VCaP (cell line): ENCODE measurements at regions not wholly inside any gene's neighbourhood (a gene's known extent, or its start where the extent isn't known, plus 50 kb on each side); places are given as distances from the start of the nearest gene placed in this dataset.
A peak's percentile ranks its signal among the peaks of the same experiment; 100 is the strongest.

Experiments
- H3K27ac ChIP-seq: fragments of 450-650 bp; 2 replicates; pipeline ENCODE4 v1.5.1; 2017
- TF ChIP-seq, protein P1 (sequence below): fragments of 450-650 bp; conservative IDR thresholded peaks from 2 replicates; pipeline ENCODE4 v1.5.1; 2017; ENCODE audit warnings: mild to moderate bottlenecking, moderate library complexity

DNA sequence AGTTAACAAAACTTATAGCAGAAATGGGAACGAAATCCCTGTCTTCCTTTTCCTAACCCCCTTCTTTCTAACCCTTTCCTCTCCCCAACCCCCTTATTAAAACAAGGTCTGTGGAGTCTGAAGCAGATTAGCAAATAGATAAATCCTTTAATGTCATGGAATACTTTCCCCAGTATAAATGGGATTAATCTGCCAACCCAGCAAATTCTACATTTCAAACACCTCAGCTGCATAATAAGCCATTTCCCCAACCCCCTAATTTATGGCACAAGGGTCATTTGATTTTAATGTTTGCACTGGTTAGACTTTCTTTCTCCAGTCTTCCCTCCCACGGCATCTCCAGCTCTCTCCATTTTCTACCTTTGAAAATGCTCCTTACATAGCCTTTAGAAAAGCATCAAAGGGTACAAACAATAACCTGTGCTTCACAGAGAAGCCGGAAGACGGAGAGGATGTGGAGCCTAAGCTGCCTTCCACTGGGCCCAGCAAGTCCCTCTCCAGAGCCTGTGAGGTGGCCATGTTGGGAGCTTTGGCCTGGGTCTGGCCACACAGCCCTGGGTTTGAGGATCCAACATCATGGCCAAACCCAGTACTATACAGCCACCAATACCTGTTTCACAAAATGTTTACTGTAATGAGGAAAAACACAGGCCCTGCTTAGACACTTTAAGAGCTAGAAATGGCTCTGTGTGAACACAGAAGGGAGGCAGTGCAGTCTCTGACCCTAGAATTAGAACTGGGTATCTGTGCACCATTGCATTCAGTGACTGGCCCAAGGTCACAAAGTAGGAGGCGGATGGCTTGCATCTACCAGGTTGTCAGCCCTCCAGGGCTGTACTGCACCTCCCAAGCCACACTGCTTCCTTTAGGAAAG is 56.9 kb upstream of the SPRY1 start:
- no peak overlapping the region for H3K27ac ChIP-seq
- TF ChIP-seq, protein P1, sequence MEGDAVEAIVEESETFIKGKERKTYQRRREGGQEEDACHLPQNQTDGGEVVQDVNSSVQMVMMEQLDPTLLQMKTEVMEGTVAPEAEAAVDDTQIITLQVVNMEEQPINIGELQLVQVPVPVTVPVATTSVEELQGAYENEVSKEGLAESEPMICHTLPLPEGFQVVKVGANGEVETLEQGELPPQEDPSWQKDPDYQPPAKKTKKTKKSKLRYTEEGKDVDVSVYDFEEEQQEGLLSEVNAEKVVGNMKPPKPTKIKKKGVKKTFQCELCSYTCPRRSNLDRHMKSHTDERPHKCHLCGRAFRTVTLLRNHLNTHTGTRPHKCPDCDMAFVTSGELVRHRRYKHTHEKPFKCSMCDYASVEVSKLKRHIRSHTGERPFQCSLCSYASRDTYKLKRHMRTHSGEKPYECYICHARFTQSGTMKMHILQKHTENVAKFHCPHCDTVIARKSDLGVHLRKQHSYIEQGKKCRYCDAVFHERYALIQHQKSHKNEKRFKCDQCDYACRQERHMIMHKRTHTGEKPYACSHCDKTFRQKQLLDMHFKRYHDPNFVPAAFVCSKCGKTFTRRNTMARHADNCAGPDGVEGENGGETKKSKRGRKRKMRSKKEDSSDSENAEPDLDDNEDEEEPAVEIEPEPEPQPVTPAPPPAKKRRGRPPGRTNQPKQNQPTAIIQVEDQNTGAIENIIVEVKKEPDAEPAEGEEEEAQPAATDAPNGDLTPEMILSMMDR = no peak

DNA sequence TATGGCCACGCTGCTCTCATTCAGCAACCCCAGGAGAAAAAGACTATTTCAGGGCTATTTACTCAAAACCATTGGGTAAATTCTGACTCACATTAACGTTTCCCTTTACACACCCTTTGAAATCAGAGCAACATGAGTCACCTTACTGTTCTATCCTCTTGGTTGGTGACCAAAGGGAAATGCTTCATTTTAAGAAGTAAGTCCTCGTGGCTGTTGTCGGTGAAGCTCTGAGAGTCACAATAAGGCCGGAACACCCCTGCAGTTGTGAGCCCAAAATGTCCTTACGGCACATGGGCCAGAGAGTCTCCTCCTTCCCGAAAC is 56.3 kb upstream of the SPRY1 start:
- TF ChIP-seq, protein P1 = no peak
- H3K27ac ChIP-seq = no peak overlapping the region

DNA sequence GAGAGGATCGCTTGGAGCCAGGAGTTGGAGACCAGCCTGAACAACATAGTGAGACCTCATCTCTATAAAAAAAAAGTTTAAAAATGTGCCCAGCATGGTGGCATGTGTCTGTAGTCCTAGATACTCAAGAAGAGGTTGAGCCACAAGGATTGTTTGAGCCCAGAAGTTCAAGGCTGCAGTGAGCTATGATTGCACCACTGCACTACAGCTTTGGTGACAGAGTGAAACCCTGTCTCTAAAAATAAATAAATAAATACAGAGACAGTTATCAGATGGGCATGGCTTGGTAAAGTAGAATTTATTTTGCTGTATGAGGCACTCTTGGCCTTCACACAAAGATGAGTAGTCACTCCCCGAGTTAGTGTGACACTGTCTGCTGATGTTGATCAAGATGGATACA is 54.1 kb upstream of the SPRY1 start:
- TF ChIP-seq, protein P1 = no peak
- no peak overlapping the region for H3K27ac ChIP-seq

DNA sequence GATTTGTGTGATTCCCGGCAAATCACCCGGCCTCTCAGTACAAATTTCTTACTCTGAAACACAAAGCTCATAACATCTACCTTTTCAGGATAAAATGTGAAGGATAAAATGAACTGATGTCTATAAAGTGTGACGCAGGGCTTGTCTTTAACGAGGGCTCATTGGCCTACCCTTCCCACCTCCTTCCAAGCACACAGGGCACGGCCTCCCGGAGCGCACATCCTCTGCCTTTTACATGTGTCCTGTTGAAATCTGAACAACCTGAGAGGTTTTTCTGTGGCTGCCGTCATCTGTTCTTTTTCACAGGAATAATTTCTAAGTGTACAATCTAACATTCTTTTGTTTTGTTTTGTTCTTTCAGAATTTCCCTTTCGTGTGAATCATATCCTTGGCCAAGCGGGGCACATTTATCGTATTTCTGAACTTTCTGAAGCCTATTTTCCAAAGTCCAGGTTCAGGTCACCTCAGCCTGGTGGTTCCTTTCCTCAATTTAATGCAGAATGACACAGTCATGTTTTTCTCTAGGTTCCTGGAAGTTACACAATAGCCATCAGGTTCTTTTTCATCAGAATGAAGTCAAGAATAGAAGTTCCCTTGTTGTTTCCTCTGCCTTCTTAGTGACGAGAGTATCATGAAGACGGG is 53.1 kb upstream of the SPRY1 start:
- TF ChIP-seq, protein P1 = no peak
- H3K27ac ChIP-seq = no peak overlapping the region

DNA sequence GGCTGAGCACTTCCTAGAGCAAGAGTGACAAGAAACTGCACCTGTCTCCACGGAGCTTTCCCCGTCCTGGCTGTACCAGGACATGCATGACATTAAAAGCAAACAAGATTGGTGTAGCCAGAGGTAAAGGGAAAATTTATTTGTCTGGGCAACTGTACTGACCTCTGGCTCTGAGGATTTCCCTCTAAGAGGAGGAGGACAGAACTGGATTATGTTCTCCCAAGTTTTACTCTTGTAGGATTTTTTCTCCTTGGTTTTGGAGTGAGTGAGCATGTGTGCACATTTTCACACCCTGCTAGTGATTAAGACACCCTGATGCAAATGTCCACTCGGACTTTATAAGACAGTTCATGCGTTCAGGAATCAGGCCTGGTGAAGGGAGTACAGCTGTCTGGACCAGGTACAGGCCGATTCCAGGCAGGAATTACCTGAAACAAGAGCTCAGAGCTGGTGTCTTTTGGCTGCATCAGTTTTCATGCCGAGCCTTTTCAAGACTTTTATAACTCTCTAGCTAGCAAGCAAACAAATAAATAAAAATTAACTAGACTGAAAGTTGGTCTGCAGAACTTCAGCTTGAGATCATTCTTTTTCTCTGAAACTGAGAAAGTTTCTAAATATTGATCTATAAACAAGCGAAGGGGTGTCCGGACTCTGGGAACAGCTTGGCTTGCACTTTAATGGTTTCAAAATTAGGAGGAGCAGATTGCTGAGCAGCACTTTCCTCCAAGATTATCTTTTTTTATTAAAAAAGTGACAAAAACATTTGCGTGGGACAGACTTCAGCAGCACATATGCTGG is 51.3 kb upstream of the SPRY1 start:
- TF ChIP-seq, protein P1 = no peak
- H3K27ac ChIP-seq = peak overlapping the region; percentile 48

DNA sequence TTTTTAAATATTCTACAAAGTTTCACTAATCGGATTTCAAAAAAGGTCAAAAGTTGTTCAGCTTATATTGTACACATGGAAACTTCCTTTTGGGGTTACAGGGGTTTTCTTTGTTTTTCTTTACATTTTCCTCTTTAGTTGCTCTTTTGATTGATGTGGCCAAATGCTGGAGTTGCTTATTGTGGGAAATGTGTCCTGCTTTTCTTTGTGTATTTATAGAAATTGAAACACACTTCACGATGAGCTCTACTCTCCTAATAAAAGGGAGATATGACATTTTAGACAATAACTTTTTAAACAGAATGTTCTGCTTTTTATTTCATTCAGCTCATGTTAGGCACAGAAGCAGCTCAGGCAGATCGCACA is 50.7 kb upstream of the SPRY1 start:
- peak overlapping the region; percentile 48 for H3K27ac ChIP-seq
- TF ChIP-seq, protein P1 = no peak

DNA sequence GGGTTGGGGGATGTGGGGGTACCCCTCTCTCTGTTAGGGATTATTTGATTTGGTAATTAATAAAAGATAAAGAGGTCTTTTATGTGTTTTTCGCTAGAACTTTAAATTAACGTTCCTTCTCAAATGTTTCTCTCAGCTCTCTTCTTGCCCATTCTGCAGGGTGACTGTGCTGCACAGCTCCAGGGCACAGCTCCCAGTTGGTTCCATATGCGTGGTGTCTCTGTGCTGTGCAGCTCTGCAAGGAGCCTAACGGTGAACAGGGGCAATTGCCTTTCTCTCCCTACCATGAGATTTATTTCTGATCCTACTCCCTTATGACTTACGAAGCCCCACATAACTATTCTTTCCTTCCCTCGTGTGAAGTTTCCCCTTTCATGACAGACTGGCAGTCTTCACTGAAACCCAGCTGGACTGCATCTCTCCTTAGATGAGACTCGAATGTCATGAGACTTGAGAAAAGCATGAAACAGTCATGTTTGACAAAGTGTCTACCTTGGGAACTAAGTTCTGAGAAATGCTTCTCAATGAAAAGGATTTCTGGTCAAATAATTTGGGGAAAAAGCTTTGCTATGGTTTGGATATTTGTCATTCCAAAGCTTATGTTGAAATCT is 50.2 kb upstream of the SPRY1 start:
- TF ChIP-seq, protein P1 = no peak
- H3K27ac ChIP-seq = no peak overlapping the region; the same call in 1 of the 2 replicates
